ENCODE measurements at regions not wholly inside any gene's neighbourhood (a gene's known extent, or its start where the extent isn't known, plus 50 kb on each side); places are given as distances from the start of the nearest gene placed in this dataset.

DNA sequence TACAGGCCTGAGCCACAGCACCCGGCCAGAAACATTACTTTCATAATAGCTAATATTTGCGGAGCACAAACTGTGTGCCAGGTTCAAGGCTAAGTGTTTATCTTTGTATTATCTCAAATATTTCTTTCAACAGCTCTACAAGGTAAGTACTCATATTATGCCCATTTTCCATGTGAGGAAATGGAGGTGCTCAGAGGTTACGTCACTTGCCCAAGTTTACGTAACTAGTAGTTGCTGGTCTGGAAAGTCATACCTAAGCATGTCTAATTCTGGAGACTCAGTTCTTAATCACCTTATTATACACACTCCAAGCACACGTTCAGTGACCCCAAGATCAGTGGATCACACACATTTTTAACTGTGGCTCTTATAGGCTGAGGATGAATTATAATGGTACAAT lies 177.5 kb downstream of the OXSM start:
- TF ChIP-seq, protein P1, sequence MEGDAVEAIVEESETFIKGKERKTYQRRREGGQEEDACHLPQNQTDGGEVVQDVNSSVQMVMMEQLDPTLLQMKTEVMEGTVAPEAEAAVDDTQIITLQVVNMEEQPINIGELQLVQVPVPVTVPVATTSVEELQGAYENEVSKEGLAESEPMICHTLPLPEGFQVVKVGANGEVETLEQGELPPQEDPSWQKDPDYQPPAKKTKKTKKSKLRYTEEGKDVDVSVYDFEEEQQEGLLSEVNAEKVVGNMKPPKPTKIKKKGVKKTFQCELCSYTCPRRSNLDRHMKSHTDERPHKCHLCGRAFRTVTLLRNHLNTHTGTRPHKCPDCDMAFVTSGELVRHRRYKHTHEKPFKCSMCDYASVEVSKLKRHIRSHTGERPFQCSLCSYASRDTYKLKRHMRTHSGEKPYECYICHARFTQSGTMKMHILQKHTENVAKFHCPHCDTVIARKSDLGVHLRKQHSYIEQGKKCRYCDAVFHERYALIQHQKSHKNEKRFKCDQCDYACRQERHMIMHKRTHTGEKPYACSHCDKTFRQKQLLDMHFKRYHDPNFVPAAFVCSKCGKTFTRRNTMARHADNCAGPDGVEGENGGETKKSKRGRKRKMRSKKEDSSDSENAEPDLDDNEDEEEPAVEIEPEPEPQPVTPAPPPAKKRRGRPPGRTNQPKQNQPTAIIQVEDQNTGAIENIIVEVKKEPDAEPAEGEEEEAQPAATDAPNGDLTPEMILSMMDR (conservative IDR thresholded peaks at IDR 0.05; ENCODE audit: low read depth, low read length) = no peak
- no peak for TF ChIP-seq EZH2 (IDR thresholded peaks at IDR 0.05; ENCODE audit: low read length, unreplicated experiment)
